ENCODE measurements at regions not wholly inside any gene's neighbourhood (a gene's known extent, or its start where the extent isn't known, plus 50 kb on each side); places are given as distances from the start of the nearest gene placed in this dataset.

GRCh38 chr3:116873142-116873541 lies 163.6 kb downstream of the TUSC7 start:
- ATAC-seq: no peak
- no peaks in the 10 kb centered on the region for H3K27me3 ChIP-seq
- peaks cover 0 to 6% of the 10 kb centered on the region in 2 donors for H3K9me3 ChIP-seq
- no peak for TF ChIP-seq CTCF (IDR thresholded peaks at IDR 0.05)
- no peaks in the 10 kb centered on the region for H3K36me3 ChIP-seq
- H3K4me3 ChIP-seq: no peak overlapping the region
- no peak overlapping the region for H3K27ac ChIP-seq
- no peak for DNase-seq
- no peaks in the 10 kb centered on the region for H3K4me1 ChIP-seq
- intact Hi-C loops (cut with DNase I): no loop called here

GRCh38 chr3:116877968-116878367 lies 168.4 kb downstream of the TUSC7 start:
- ATAC-seq: no peak
- no peak overlapping the region for H3K27ac ChIP-seq
- no peaks in the 10 kb centered on the region for H3K27me3 ChIP-seq
- no peak for TF ChIP-seq CTCF (IDR thresholded peaks at IDR 0.05)
- DNase-seq: no peak
- H3K4me1 ChIP-seq: no peaks in the 10 kb centered on the region
- no peak overlapping the region for H3K4me3 ChIP-seq
- peaks cover 0 to 11% of the 10 kb centered on the region in 2 donors for H3K9me3 ChIP-seq
- intact Hi-C loops (cut with DNase I): no loop called here
- no peaks in the 10 kb centered on the region for H3K36me3 ChIP-seq

- H3K4me3 ChIP-seq: no peak overlapping the region
- ATAC-seq: no peak
- H3K27me3 ChIP-seq: no peaks in the 10 kb centered on the region
- H3K36me3 ChIP-seq: no peaks in the 10 kb centered on the region
- intact Hi-C loops (cut with DNase I): no loop called here
- no peaks in the 10 kb centered on the region for H3K9me3 ChIP-seq
- no peak overlapping the region for H3K27ac ChIP-seq
- H3K4me1 ChIP-seq: no peaks in the 10 kb centered on the region
- TF ChIP-seq CTCF (IDR thresholded peaks at IDR 0.05): no peak
- DNase-seq: no peak
These were observed 176.8 kb downstream of the TUSC7 start for GRCh38 chr3:116886202-116886893.

- Histone ChIP-seq H3K36me3 (no peaks in the 10 kb centered on the region), H3K4me1 (no peaks in the 10 kb centered on the region), H3K27ac (no peak overlapping the region), H3K9me3 (no peaks in the 10 kb centered on the region), H3K4me3 (no peak overlapping the region), H3K27me3 (no peaks in the 10 kb centered on the region)
- no peak for TF ChIP-seq CTCF (IDR thresholded peaks at IDR 0.05)
- DNase-seq (no peak), ATAC-seq (no peak)
- intact Hi-C loops (cut with DNase I): no loop called here
These were observed 186.5 kb downstream of the TUSC7 start for GRCh38 chr3:116896116-116896515.

- TF ChIP-seq CTCF (IDR thresholded peaks at IDR 0.05): no peak
- Histone ChIP-seq H3K9me3 (no peaks in the 10 kb centered on the region), H3K36me3 (no peaks in the 10 kb centered on the region), H3K27ac (no peak overlapping the region), H3K4me3 (no peak overlapping the region), H3K4me1 (no peaks in the 10 kb centered on the region), H3K27me3 (no peaks in the 10 kb centered on the region)
- DNase-seq (no peak), ATAC-seq (no peak)
- intact Hi-C loops (cut with DNase I): no loop called here
These were observed 187.8 kb downstream of the TUSC7 start for GRCh38 chr3:116897382-116897781.
